SK-N-SH treated with all-trans-retinoic acid at 6 μM for 48 hours (cell line): ENCODE measurements at regions not wholly inside any gene's neighbourhood (a gene's known extent, or its start where the extent isn't known, plus 50 kb on each side); places are given as distances from the start of the nearest gene placed in this dataset.

ENCODE experiments used
- ATAC-seq: fragments of 200-7000 bp; cut with Tn5 transposase; 3 replicates; pipeline ENCODE4 v1.9.1; 2020; ENCODE audit warnings: mild to moderate bottlenecking, moderate library complexity
- ARNTL ChIP-seq: fragments of 450-650 bp; formaldehyde crosslinking; IDR thresholded peaks from 2 replicates; pipeline ENCODE4 v1.5.0; 2020; ENCODE audit warnings: low read depth, mild to moderate bottlenecking, moderate library complexity, borderline replicate concordance
- BACH2 ChIP-seq: fragments of 250-450 bp; sonication (Bioruptor Pico); IDR thresholded peaks from 2 replicates; pipeline ENCODE4 v1.9.0; 2021; ENCODE audit warnings: mild to moderate bottlenecking, borderline replicate concordance
- CSDC2 ChIP-seq: fragments of 250-450 bp; sonication (Bioruptor Pico); IDR thresholded peaks from 2 replicates; pipeline ENCODE4 v1.5.0; 2020; ENCODE audit warnings: mild to moderate bottlenecking, moderate library complexity
- ESRRG ChIP-seq: fragments of 250-450 bp; sonication (Bioruptor Pico); IDR thresholded peaks from 2 replicates; pipeline ENCODE4 v1.6.1; 2021; ENCODE audit warnings: mild to moderate bottlenecking
- GLIS3 ChIP-seq: fragments of 250-450 bp; sonication (Bioruptor Pico); IDR thresholded peaks from 2 replicates; pipeline ENCODE4 v1.5.0; 2020; ENCODE audit warnings: mild to moderate bottlenecking, moderate library complexity
- ISL1 ChIP-seq: fragments of 250-450 bp; sonication (Bioruptor Pico); IDR thresholded peaks from 2 replicates; pipeline ENCODE4 v2.1.2; 2022; ENCODE audit warnings: mild to moderate bottlenecking, moderate library complexity
- OSR1 ChIP-seq: fragments of 250-450 bp; sonication (Bioruptor Pico); IDR thresholded peaks from 2 replicates; pipeline ENCODE4 v1.8.0; 2022; ENCODE audit warnings: moderate library complexity, mild to moderate bottlenecking, inconsistent platforms
- POU6F1 ChIP-seq: fragments of 250-450 bp; sonication (Bioruptor Pico); IDR thresholded peaks from 2 replicates; pipeline ENCODE4 v1.8.0; 2021; ENCODE audit warnings: low read depth, mild to moderate bottlenecking, moderate library complexity, borderline replicate concordance
- PPARA ChIP-seq: fragments of 250-450 bp; sonication (Bioruptor Pico); IDR thresholded peaks from 2 replicates; pipeline ENCODE4 v1.5.0; 2020; ENCODE audit warnings: mild to moderate bottlenecking, borderline replicate concordance
- RARB ChIP-seq: fragments of 250-450 bp; sonication (Bioruptor Pico); IDR thresholded peaks from 2 replicates; pipeline ENCODE4 v1.8.0; 2021; ENCODE audit warnings: mild to moderate bottlenecking, moderate library complexity
- SNAI2 ChIP-seq: fragments of 250-450 bp; sonication (Bioruptor Pico); IDR thresholded peaks from 2 replicates; pipeline ENCODE4 v1.5.0; 2020; ENCODE audit warnings: mild to moderate bottlenecking, moderate library complexity
- TOX ChIP-seq: fragments of 250-450 bp; sonication (Bioruptor Pico); IDR thresholded peaks from 2 replicates; pipeline ENCODE4 v1.8.0; 2021; ENCODE audit warnings: mild to moderate bottlenecking, moderate library complexity, borderline replicate concordance
- ZC3H10 ChIP-seq: fragments of 250-450 bp; sonication (Bioruptor Pico); IDR thresholded peaks from 2 replicates; pipeline ENCODE4 v1.5.1; 2021; ENCODE audit warnings: mild to moderate bottlenecking, moderate library complexity
- ZFP3 ChIP-seq: fragments of 250-450 bp; sonication (Bioruptor Pico); IDR thresholded peaks from 2 replicates; pipeline ENCODE4 v1.5.0; 2020; ENCODE audit warnings: mild to moderate bottlenecking, moderate library complexity
- ZNF565 ChIP-seq: fragments of 450-650 bp; formaldehyde crosslinking; conservative IDR thresholded peaks from 2 replicates; pipeline ENCODE4 v1.5.0; 2020; ENCODE audit warnings: low read depth, mild to moderate bottlenecking, moderate library complexity
- ZNF70 ChIP-seq: fragments of 450-650 bp; formaldehyde crosslinking; IDR thresholded peaks from 2 replicates; pipeline ENCODE4 v1.5.0; 2020; ENCODE audit warnings: mild to moderate bottlenecking, moderate library complexity
- ZNF8 ChIP-seq: fragments of 450-650 bp; formaldehyde crosslinking; IDR thresholded peaks from 2 replicates; pipeline ENCODE4 v1.5.0; 2020; ENCODE audit warnings: mild to moderate bottlenecking, moderate library complexity
- TF ChIP-seq, protein P1 (sequence below): fragments of 250-450 bp; sonication (Bioruptor Pico); IDR thresholded peaks from 2 replicates; pipeline ENCODE4 v1.8.0; 2020; ENCODE audit warnings: mild to moderate bottlenecking, moderate library complexity, borderline replicate concordance
- TF ChIP-seq, protein P2 (sequence below): fragments of 250-450 bp; sonication (Bioruptor Pico); IDR thresholded peaks from 2 replicates; pipeline ENCODE4 v1.5.1; 2020; ENCODE audit warnings: low read depth, mild to moderate bottlenecking, moderate library complexity

DNA sequence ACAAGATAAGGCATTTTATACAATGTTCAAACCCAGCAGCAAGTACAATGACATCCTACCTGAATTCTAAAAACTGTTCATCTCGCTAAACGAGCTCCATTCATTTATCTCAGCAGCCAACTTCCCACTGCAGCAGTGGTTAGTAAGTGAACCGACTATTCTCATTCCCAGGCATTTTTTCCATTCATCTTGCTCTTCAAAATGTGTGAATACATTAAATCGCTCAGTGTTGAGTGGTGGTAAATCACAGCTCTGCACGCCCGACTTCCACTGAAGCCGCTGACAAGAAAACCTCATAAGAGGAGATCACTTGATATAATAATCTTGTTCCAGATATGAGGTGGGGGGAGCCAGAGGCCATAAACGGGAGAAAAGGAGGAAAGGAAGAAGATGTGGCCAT, 746.2 kb upstream of the USP15 start:
- no peak for ATAC-seq
- TF ChIP-seq TOX (CRISPR knock-in tag) (no peak), SNAI2 (CRISPR knock-in tag) (no peak), ZNF565 (CRISPR knock-in tag) (no peak), ZFP3 (CRISPR knock-in tag) (no peak), ZNF8 (CRISPR knock-in tag) (no peak), POU6F1 (CRISPR knock-in tag) (no peak)
- TF ChIP-seq, protein P1, sequence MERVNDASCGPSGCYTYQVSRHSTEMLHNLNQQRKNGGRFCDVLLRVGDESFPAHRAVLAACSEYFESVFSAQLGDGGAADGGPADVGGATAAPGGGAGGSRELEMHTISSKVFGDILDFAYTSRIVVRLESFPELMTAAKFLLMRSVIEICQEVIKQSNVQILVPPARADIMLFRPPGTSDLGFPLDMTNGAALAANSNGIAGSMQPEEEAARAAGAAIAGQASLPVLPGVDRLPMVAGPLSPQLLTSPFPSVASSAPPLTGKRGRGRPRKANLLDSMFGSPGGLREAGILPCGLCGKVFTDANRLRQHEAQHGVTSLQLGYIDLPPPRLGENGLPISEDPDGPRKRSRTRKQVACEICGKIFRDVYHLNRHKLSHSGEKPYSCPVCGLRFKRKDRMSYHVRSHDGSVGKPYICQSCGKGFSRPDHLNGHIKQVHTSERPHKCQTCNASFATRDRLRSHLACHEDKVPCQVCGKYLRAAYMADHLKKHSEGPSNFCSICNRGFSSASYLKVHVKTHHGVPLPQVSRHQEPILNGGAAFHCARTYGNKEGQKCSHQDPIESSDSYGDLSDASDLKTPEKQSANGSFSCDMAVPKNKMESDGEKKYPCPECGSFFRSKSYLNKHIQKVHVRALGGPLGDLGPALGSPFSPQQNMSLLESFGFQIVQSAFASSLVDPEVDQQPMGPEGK = no peak

GRCh38 chr12:61521258-61521657, 738.9 kb upstream of the USP15 start:
- no peak for ATAC-seq
- TF ChIP-seq SNAI2 (CRISPR knock-in tag) = no peak
- TF ChIP-seq ARNTL = no peak
- no peak for TF ChIP-seq ESRRG

DNA sequence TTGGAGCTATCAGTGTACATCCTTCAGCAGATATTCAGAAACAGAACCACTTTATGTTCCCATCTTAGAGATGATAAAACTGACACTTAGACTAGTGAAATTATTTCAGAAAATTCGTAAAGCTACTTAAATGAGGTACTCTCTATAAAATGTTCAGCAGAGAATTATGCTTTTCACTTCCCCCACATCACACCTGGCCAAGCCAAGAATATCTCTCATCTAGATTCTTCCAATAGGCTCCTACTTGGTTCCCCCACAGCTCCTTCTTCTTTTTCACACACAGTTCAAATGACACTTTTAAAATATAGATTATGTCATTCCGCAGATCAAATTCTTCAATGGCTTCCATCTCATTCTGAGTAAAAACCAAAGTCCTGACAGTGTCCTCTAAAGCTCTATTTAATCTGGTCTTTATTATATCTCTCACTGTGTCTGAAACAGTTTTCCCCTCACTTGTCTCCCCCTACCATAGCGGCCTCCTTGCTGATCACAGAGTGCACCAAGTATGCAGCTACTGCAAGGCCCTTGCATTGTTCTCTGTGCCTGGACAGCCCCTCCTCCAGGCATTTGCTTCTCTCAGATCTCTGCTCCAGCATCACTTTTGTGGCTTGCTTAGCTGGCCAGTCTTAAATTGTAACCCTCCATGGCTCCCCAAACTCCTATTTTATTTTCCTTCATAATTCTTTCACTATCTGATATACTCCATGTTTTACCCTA, 736.8 kb upstream of the USP15 start:
- no peak for ATAC-seq

GRCh38 chr12:61524851-61525250, 735.4 kb upstream of the USP15 start:
- no peak for ATAC-seq
- TF ChIP-seq, protein P2, sequence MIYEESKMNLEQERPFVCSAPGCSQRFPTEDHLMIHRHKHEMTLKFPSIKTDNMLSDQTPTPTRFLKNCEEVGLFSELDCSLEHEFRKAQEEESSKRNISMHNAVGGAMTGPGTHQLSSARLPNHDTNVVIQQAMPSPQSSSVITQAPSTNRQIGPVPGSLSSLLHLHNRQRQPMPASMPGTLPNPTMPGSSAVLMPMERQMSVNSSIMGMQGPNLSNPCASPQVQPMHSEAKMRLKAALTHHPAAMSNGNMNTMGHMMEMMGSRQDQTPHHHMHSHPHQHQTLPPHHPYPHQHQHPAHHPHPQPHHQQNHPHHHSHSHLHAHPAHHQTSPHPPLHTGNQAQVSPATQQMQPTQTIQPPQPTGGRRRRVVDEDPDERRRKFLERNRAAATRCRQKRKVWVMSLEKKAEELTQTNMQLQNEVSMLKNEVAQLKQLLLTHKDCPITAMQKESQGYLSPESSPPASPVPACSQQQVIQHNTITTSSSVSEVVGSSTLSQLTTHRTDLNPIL (CRISPR knock-in tag) = no peak

More for the DNA sequence above, 736.8 kb upstream of the USP15 start:
- TF ChIP-seq ISL1 (CRISPR knock-in tag) = no peak
- TF ChIP-seq GLIS3 = no peak

DNA sequence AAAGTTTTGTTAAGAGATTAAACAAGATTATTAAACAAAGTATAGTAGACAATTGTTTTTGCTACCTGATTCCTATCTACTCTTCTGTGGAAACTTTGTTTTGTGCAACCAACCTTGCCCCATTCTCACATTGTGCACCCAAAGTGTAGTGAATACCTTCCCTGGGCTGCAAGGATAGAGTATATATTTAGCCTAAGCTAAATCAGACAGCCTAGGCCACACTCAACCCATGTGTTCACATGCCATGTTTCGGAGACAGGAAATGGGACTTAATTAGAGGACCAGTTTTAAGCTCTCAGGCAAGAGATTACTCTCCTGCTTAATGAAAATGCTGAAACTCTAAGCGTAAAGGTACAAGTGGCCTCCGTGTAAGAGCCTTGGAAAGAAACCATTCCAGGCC, 734.9 kb upstream of the USP15 start:
- no peak for TF ChIP-seq RARB
- no peak for TF ChIP-seq CSDC2 (CRISPR knock-in tag)
- TF ChIP-seq SNAI2 (CRISPR knock-in tag) = no peak
- no peak for TF ChIP-seq ZNF565 (CRISPR knock-in tag)
- TF ChIP-seq ESRRG = no peak
- TF ChIP-seq, protein P2 (CRISPR knock-in tag) = no peak
- no peak for TF ChIP-seq BACH2 (CRISPR knock-in tag)
- no peak for TF ChIP-seq ZC3H10 (CRISPR knock-in tag)
- no peak for TF ChIP-seq ZNF8 (CRISPR knock-in tag)
- no peak for TF ChIP-seq ZFP3 (CRISPR knock-in tag)
- TF ChIP-seq OSR1 = no peak
- TF ChIP-seq ARNTL = no peak
- no peak for TF ChIP-seq TOX (CRISPR knock-in tag)
- no peak for TF ChIP-seq ZNF70 (CRISPR knock-in tag)
- TF ChIP-seq, protein P1 = no peak
- no peak for TF ChIP-seq PPARA (CRISPR knock-in tag)
- no peak for ATAC-seq
